ENCODE measurements at regions not wholly inside any gene's neighbourhood (a gene's known extent, or its start where the extent isn't known, plus 50 kb on each side); places are given as distances from the start of the nearest gene placed in this dataset.

GRCh38 chr3:59258550-59259260 lies 208.9 kb upstream of the CFAP20DC start:
- Mint-ChIP-seq H3K4me1 (no peaks in the 10 kb centered on the region), H3K9me3 (no peaks in the 10 kb centered on the region), H3K36me3 (no peaks in the 10 kb centered on the region), H3K4me3 (no peak overlapping the region), H3K27ac (no peak overlapping the region), H3K27me3 (peaks cover 0 to 3% of the 10 kb centered on the region in 2 donors)
- 80% methylated on average over 1 of the region's 8 CpGs for WGBS (ENCODE audit: insufficient coverage)
- ChIA-PET POLR2A (no interaction called here), CTCF (no interaction called here)
- no peaks in the 10 kb centered on the region for H3K36me3 ChIP-seq (ENCODE audit: control insufficient read depth in 2 of 2, extremely low read depth in 1 of 2, insufficient read depth in 1 of 2, low read length in 1 of 2)
- no peaks in the 10 kb centered on the region for H3K4me1 ChIP-seq (ENCODE audit: control insufficient read depth in 1 of 2, extremely low read depth in 1 of 2, insufficient read depth in 2 of 2, low read length in 2 of 2)
- H3K27ac ChIP-seq (ENCODE audit: low read length) = no peak overlapping the region
- no peaks in the 10 kb centered on the region for H3K9me3 ChIP-seq
- DNase-seq (no peak), ATAC-seq (replicated peaks in 1 of 4) (no peak)
- no peak overlapping the region for H3K4me3 ChIP-seq (ENCODE audit: control insufficient read depth in 1 of 2, extremely low read depth in 1 of 2, low read length in 1 of 2)
- no peaks in the 10 kb centered on the region for H3K27me3 ChIP-seq (replicated peaks in 1 of 2; ENCODE audit: control insufficient read depth in 2 of 2, extremely low read depth in 1 of 2, insufficient read depth in 2 of 2, low read length in 1 of 2)

GRCh38 chr3:59257506-59257905 lies 207.7 kb upstream of the CFAP20DC start:
- H3K27ac Mint-ChIP-seq = no peak overlapping the region
- ChIA-PET POLR2A (no interaction called here), CTCF (no interaction called here)
- DNase-seq (no peak), ATAC-seq (replicated peaks in 1 of 4) (no peak)
- H3K27ac ChIP-seq (ENCODE audit: low read length) = no peak overlapping the region
- WGBS (ENCODE audit: insufficient coverage) = 60% methylated on average over 1 of the region's 3 CpGs
- no peaks in the 10 kb centered on the region for H3K9me3 Mint-ChIP-seq
- H3K4me3 ChIP-seq (ENCODE audit: control insufficient read depth in 1 of 2, extremely low read depth in 1 of 2, low read length in 1 of 2) = no peak overlapping the region
- no peaks in the 10 kb centered on the region for H3K27me3 ChIP-seq (replicated peaks in 1 of 2; ENCODE audit: control insufficient read depth in 2 of 2, extremely low read depth in 1 of 2, insufficient read depth in 2 of 2, low read length in 1 of 2)
- no peaks in the 10 kb centered on the region for H3K4me1 Mint-ChIP-seq
- H3K36me3 ChIP-seq (ENCODE audit: control insufficient read depth in 2 of 2, extremely low read depth in 1 of 2, insufficient read depth in 1 of 2, low read length in 1 of 2) = no peaks in the 10 kb centered on the region
- no peak overlapping the region for H3K4me3 Mint-ChIP-seq
- H3K4me1 ChIP-seq (ENCODE audit: control insufficient read depth in 1 of 2, extremely low read depth in 1 of 2, insufficient read depth in 2 of 2, low read length in 2 of 2) = no peaks in the 10 kb centered on the region
- H3K9me3 ChIP-seq = no peaks in the 10 kb centered on the region
- peaks cover 0 to 3% of the 10 kb centered on the region in 2 donors for H3K27me3 Mint-ChIP-seq
- H3K36me3 Mint-ChIP-seq = no peaks in the 10 kb centered on the region

- Mint-ChIP-seq H3K4me1 (no peaks in the 10 kb centered on the region), H3K36me3 (no peaks in the 10 kb centered on the region), H3K27me3 (peaks cover 0 to 3% of the 10 kb centered on the region in 2 donors), H3K4me3 (no peak overlapping the region), H3K9me3 (no peaks in the 10 kb centered on the region), H3K27ac (no peak overlapping the region)
- POLR2A ChIA-PET = no interaction called here
- Histone ChIP-seq H3K9me3 (no peaks in the 10 kb centered on the region), H3K27me3 (replicated peaks in 1 of 2; ENCODE audit: control insufficient read depth in 2 of 2, extremely low read depth in 1 of 2, insufficient read depth in 2 of 2, low read length in 1 of 2) (no peaks in the 10 kb centered on the region), H3K4me1 (ENCODE audit: control insufficient read depth in 1 of 2, extremely low read depth in 1 of 2, insufficient read depth in 2 of 2, low read length in 2 of 2) (no peaks in the 10 kb centered on the region), H3K4me3 (ENCODE audit: control insufficient read depth in 1 of 2, extremely low read depth in 1 of 2, low read length in 1 of 2) (no peak overlapping the region), H3K27ac (ENCODE audit: low read length) (no peak overlapping the region), H3K36me3 (ENCODE audit: control insufficient read depth in 2 of 2, extremely low read depth in 1 of 2, insufficient read depth in 1 of 2, low read length in 1 of 2) (no peaks in the 10 kb centered on the region)
- 100% methylated on average over 1 of the region's 1 CpG for WGBS (ENCODE audit: insufficient coverage)
- ATAC-seq (replicated peaks in 1 of 4) (no peak), DNase-seq (no peak)
- CTCF ChIA-PET = no interaction called here
Measured at GRCh38 chr3:59256230-59256629, 206.4 kb upstream of the CFAP20DC start.

GRCh38 chr3:59254976-59255375 lies 205.2 kb upstream of the CFAP20DC start:
- Histone ChIP-seq H3K4me3 (ENCODE audit: control insufficient read depth in 1 of 2, extremely low read depth in 1 of 2, low read length in 1 of 2) (no peak overlapping the region), H3K4me1 (ENCODE audit: control insufficient read depth in 1 of 2, extremely low read depth in 1 of 2, insufficient read depth in 2 of 2, low read length in 2 of 2) (no peaks in the 10 kb centered on the region), H3K27ac (ENCODE audit: low read length) (no peak overlapping the region), H3K27me3 (replicated peaks in 1 of 2; ENCODE audit: control insufficient read depth in 2 of 2, extremely low read depth in 1 of 2, insufficient read depth in 2 of 2, low read length in 1 of 2) (no peaks in the 10 kb centered on the region), H3K36me3 (ENCODE audit: control insufficient read depth in 2 of 2, extremely low read depth in 1 of 2, insufficient read depth in 1 of 2, low read length in 1 of 2) (no peaks in the 10 kb centered on the region), H3K9me3 (no peaks in the 10 kb centered on the region)
- Mint-ChIP-seq H3K27ac (no peak overlapping the region), H3K9me3 (no peaks in the 10 kb centered on the region), H3K4me3 (no peak overlapping the region), H3K27me3 (no peaks in the 10 kb centered on the region), H3K4me1 (no peaks in the 10 kb centered on the region), H3K36me3 (no peaks in the 10 kb centered on the region)
- ATAC-seq (replicated peaks in 1 of 4) (no peak), DNase-seq (no peak)
- 79% methylated on average over 3 of the region's 3 CpGs for WGBS (ENCODE audit: insufficient coverage)
- ChIA-PET CTCF (no interaction called here), POLR2A (no interaction called here)

- Histone ChIP-seq H3K9me3 (no peaks in the 10 kb centered on the region), H3K4me3 (ENCODE audit: control insufficient read depth in 1 of 2, extremely low read depth in 1 of 2, low read length in 1 of 2) (no peak overlapping the region), H3K36me3 (ENCODE audit: control insufficient read depth in 2 of 2, extremely low read depth in 1 of 2, insufficient read depth in 1 of 2, low read length in 1 of 2) (no peaks in the 10 kb centered on the region), H3K4me1 (ENCODE audit: control insufficient read depth in 1 of 2, extremely low read depth in 1 of 2, insufficient read depth in 2 of 2, low read length in 2 of 2) (no peaks in the 10 kb centered on the region), H3K27me3 (replicated peaks in 1 of 2; ENCODE audit: control insufficient read depth in 2 of 2, extremely low read depth in 1 of 2, insufficient read depth in 2 of 2, low read length in 1 of 2) (no peaks in the 10 kb centered on the region), H3K27ac (ENCODE audit: low read length) (no peak overlapping the region)
- ChIA-PET POLR2A (no interaction called here), CTCF (interaction anchor here in 1 of 2 donors (0.7 kb wide), 1 partner anchor 16 kb away, joined by 4 read pairs; no protein-coding TSS in a partner anchor)
- Mint-ChIP-seq H3K9me3 (peaks cover 0 to under 1% (median 0%) of the 10 kb centered on the region in 3 donors), H3K27me3 (no peaks in the 10 kb centered on the region), H3K27ac (no peak overlapping the region), H3K4me3 (no peak overlapping the region), H3K4me1 (no peaks in the 10 kb centered on the region), H3K36me3 (no peaks in the 10 kb centered on the region)
- DNase-seq = no peak
- WGBS (ENCODE audit: insufficient coverage) = 91% methylated on average over 7 of the region's 7 CpGs
- ATAC-seq (replicated peaks in 1 of 4) = no peak
Measured at GRCh38 chr3:59254433-59254832, 204.6 kb upstream of the CFAP20DC start.

GRCh38 chr3:59253523-59253922 lies 203.7 kb upstream of the CFAP20DC start:
- Mint-ChIP-seq H3K9me3 (peaks cover 0 to 6% (median 0%) of the 10 kb centered on the region in 3 donors), H3K4me3 (no peak overlapping the region), H3K36me3 (no peaks in the 10 kb centered on the region), H3K27me3 (no peaks in the 10 kb centered on the region), H3K27ac (no peak overlapping the region), H3K4me1 (no peaks in the 10 kb centered on the region)
- ChIA-PET POLR2A (no interaction called here), CTCF (interaction anchor here in 1 of 2 donors (0.7 kb wide), 1 partner anchor 17 kb away, joined by 4 read pairs; no protein-coding TSS in a partner anchor)
- Histone ChIP-seq H3K9me3 (no peaks in the 10 kb centered on the region), H3K4me1 (ENCODE audit: control insufficient read depth in 1 of 2, extremely low read depth in 1 of 2, insufficient read depth in 2 of 2, low read length in 2 of 2) (no peaks in the 10 kb centered on the region), H3K27ac (ENCODE audit: low read length) (no peak overlapping the region), H3K4me3 (ENCODE audit: control insufficient read depth in 1 of 2, extremely low read depth in 1 of 2, low read length in 1 of 2) (no peak overlapping the region), H3K27me3 (replicated peaks in 1 of 2; ENCODE audit: control insufficient read depth in 2 of 2, extremely low read depth in 1 of 2, insufficient read depth in 2 of 2, low read length in 1 of 2) (no peaks in the 10 kb centered on the region), H3K36me3 (ENCODE audit: control insufficient read depth in 2 of 2, extremely low read depth in 1 of 2, insufficient read depth in 1 of 2, low read length in 1 of 2) (no peaks in the 10 kb centered on the region)
- DNase-seq (no peak), ATAC-seq (replicated peaks in 1 of 4) (no peak)
- no CpG with 5 or more reads among the region's 2 CpGs for WGBS (ENCODE audit: insufficient coverage)

GRCh38 chr3:59251869-59252268 lies 202.0 kb upstream of the CFAP20DC start:
- Mint-ChIP-seq H3K36me3 (no peaks in the 10 kb centered on the region), H3K4me1 (no peaks in the 10 kb centered on the region), H3K4me3 (no peak overlapping the region), H3K27ac (no peak overlapping the region), H3K9me3 (peaks cover 0 to 6% (median 0%) of the 10 kb centered on the region in 3 donors), H3K27me3 (no peaks in the 10 kb centered on the region)
- Histone ChIP-seq H3K27me3 (replicated peaks in 1 of 2; ENCODE audit: control insufficient read depth in 2 of 2, extremely low read depth in 1 of 2, insufficient read depth in 2 of 2, low read length in 1 of 2) (no peaks in the 10 kb centered on the region), H3K27ac (ENCODE audit: low read length) (no peak overlapping the region), H3K4me1 (ENCODE audit: control insufficient read depth in 1 of 2, extremely low read depth in 1 of 2, insufficient read depth in 2 of 2, low read length in 2 of 2) (no peaks in the 10 kb centered on the region), H3K36me3 (ENCODE audit: control insufficient read depth in 2 of 2, extremely low read depth in 1 of 2, insufficient read depth in 1 of 2, low read length in 1 of 2) (no peaks in the 10 kb centered on the region), H3K9me3 (no peaks in the 10 kb centered on the region), H3K4me3 (ENCODE audit: control insufficient read depth in 1 of 2, extremely low read depth in 1 of 2, low read length in 1 of 2) (no peak overlapping the region)
- ChIA-PET POLR2A (no interaction called here), CTCF (no interaction called here)
- ATAC-seq (replicated peaks in 1 of 4) = no peak
- DNase-seq = no peak
- 93% methylated on average over 3 of the region's 3 CpGs for WGBS (ENCODE audit: insufficient coverage)
